ENCODE measurements at regions not wholly inside any gene's neighbourhood (a gene's known extent, or its start where the extent isn't known, plus 50 kb on each side); places are given as distances from the start of the nearest gene placed in this dataset.

- no peak for TF ChIP-seq CTCF (optimal IDR thresholded peaks at IDR 0.05 in 1 of 3, IDR thresholded peaks at IDR 0.05 in 1 of 3, conservative IDR thresholded peaks at IDR 0.05 in 1 of 3; ENCODE audit: extremely low read depth in 1 of 3, insufficient read depth in 2 of 3, low read length in 3 of 3)
- no peak for TF ChIP-seq EZH2 (IDR thresholded peaks at IDR 0.05; ENCODE audit: low read length)
These were observed 1072.3 kb downstream of the MAT2B start for GRCh38 chr5:164577742-164578141.

Measured in keratinocyte (primary cell).